ENCODE measurements at regions not wholly inside any gene's neighbourhood (a gene's known extent, or its start where the extent isn't known, plus 50 kb on each side); places are given as distances from the start of the nearest gene placed in this dataset.
A peak's percentile ranks its signal among the peaks of the same experiment; 100 is the strongest.

DNA sequence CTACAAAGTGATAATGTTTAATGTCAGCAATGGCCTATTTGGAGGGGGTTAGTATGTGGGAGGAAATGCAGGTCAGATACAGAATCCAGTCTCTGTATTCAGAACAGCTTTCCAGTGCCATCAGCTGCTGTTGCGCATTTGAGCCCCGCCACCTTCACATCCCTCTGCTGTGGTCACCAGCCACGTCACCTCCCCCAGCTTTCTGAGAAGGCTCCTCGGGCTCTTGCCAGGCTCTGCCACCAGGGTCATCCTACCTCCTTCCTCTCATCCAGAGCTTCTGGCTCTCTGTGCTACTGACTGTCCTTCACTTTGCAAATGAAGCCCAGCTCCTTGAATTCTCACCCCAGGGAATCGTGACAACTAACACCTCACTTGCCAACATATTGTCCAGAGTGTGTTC, 138.8 kb downstream of the PIK3R1 start:
- POLR2A ChIA-PET: no interaction called here
- TF ChIP-seq ZNF174 (tag by site-specific recombination; IDR thresholded peaks at IDR 0.05) (no peak), TCF7L2 (IDR thresholded peaks at IDR 0.05; ENCODE audit: borderline replicate concordance, low read depth, low read length) (no peak), ZNF341 (tag by site-specific recombination; IDR thresholded peaks at IDR 0.05; ENCODE audit: low read depth) (peak; percentile 34; the same call in 1 of the 2 replicates), ZNF677 (tag by site-specific recombination; IDR thresholded peaks at IDR 0.05) (no peak)

DNA sequence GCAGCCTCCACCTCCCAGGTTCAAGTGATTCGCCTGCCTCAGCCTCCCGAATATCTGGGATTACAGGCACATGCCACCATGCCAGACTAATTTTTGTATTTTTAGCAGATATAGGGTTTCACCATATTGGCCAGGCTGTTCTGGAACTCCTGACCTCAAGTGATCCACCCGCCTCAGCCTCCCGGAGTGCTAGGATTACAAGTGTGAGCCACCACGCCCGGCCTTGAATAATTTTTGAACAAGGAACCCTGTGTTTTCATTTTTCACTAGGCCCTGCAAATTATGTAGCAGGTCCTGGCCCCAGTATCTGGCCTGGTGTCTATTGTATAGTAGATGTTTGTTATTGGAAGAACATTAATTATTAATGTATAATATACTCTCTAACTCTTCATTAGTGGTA, 140.7 kb downstream of the PIK3R1 start:
- no peaks in the 10 kb centered on the region for H3K36me3 ChIP-seq (ENCODE audit: control insufficient read depth in 2 of 2, insufficient read depth in 1 of 2, low read length in 2 of 2)
- TF ChIP-seq ZFP3 (tag by site-specific recombination; IDR thresholded peaks at IDR 0.05; ENCODE audit: low read depth): no peak
- no peak for TF ChIP-seq ZNF585B (tag by site-specific recombination; IDR thresholded peaks at IDR 0.05)
- no peak for TF ChIP-seq KLF16 (tag by site-specific recombination; IDR thresholded peaks at IDR 0.05)
- TF ChIP-seq GLIS1 (tag by site-specific recombination; IDR thresholded peaks at IDR 0.05): no peak
- H3K4me3 ChIP-seq (ENCODE audit: low read depth, low read length): no peak overlapping the region
- CTCF ChIA-PET: no interaction called here
- POLR2A ChIA-PET: no interaction called here
- no peaks in the 10 kb centered on the region for H3K9me3 ChIP-seq (ENCODE audit: control insufficient read depth, insufficient read depth, low read depth, low read length)
- no peak overlapping the region for H3K27ac ChIP-seq (ENCODE audit: extremely low read depth, low read depth, low read length)
- no peaks in the 10 kb centered on the region for H3K4me1 ChIP-seq (ENCODE audit: control insufficient read depth, insufficient read depth, low read length)

More for the DNA sequence above, 138.8 kb downstream of the PIK3R1 start:
- H3K36me3 ChIP-seq (ENCODE audit: control insufficient read depth in 2 of 2, insufficient read depth in 1 of 2, low read length in 2 of 2): no peaks in the 10 kb centered on the region
- no peaks in the 10 kb centered on the region for H3K4me1 ChIP-seq (ENCODE audit: control insufficient read depth, insufficient read depth, low read length)
- no peak overlapping the region for H3K4me3 ChIP-seq (ENCODE audit: low read depth, low read length)
- no peaks in the 10 kb centered on the region for H3K9me3 ChIP-seq (ENCODE audit: control insufficient read depth, insufficient read depth, low read depth, low read length)
- CTCF ChIA-PET: no interaction called here
- H3K27ac ChIP-seq (ENCODE audit: extremely low read depth, low read depth, low read length): no peak overlapping the region

DNA sequence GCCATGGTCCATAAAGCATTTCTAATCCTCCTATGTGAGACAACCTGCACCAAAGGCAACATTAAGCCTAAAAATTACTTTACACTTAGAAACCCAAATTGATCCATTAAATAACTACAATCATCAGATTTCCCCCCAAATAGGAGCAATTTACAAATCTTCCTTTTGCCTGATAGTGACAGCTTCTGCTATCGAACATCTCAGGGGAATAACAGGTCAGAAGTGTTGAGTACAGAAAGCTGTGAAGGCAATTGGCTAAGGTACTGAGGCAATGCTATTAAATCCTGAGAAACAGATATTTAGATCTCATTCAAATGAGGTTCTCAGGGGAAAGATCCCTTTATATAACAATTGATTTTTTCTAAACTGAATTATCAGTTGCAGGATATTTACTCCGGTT, 141.1 kb downstream of the PIK3R1 start:
- TF ChIP-seq, protein P1, sequence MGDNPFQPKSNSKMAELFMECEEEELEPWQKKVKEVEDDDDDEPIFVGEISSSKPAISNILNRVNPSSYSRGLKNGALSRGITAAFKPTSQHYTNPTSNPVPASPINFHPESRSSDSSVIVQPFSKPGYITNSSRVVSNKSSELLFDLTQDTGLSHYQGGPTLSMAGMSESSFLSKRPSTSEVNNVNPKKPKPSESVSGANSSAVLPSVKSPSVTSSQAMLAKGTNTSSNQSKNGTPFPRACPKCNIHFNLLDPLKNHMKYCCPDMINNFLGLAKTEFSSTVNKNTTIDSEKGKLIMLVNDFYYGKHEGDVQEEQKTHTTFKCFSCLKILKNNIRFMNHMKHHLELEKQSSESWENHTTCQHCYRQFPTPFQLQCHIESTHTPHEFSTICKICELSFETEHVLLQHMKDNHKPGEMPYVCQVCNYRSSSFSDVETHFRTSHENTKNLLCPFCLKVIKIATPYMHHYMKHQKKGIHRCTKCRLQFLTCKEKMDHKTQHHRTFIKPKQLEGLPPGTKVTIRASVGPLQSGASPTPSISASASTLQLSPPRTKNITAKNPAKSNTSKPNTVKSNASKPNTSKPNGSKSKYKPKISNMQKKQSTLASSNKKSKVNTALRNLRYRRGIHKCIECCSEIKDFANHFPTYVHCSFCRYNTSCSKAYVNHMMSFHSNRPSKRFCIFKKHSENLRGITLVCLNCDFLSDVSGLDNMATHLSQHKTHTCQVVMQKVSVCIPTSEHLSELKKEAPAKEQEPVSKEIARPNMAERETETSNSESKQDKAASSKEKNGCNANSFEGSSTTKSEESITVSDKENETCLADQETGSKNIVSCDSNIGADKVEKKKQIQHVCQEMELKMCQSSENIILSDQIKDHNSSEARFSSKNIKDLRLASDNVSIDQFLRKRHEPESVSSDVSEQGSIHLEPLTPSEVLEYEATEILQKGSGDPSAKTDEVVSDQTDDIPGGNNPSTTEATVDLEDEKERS (tag by site-specific recombination; IDR thresholded peaks at IDR 0.05): no peak
- TF ChIP-seq ZNF677 (tag by site-specific recombination; IDR thresholded peaks at IDR 0.05): no peak
- TF ChIP-seq TRIM28 (IDR thresholded peaks at IDR 0.05; ENCODE audit: borderline replicate concordance, low read length): no peak
- TF ChIP-seq, protein P2, sequence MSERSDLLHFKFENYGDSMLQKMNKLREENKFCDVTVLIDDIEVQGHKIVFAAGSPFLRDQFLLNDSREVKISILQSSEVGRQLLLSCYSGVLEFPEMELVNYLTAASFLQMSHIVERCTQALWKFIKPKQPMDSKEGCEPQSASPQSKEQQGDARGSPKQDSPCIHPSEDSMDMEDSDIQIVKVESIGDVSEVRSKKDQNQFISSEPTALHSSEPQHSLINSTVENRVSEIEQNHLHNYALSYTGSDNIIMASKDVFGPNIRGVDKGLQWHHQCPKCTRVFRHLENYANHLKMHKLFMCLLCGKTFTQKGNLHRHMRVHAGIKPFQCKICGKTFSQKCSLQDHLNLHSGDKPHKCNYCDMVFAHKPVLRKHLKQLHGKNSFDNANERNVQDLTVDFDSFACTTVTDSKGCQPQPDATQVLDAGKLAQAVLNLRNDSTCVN (tag by site-specific recombination; optimal IDR thresholded peaks at IDR 0.05): no peak
- TF ChIP-seq ZNF658 (tag by site-specific recombination; IDR thresholded peaks at IDR 0.05): no peak
- no peak for TF ChIP-seq TCF7L2 (IDR thresholded peaks at IDR 0.05; ENCODE audit: borderline replicate concordance, low read depth, low read length)
- TF ChIP-seq OSR2 (tag by site-specific recombination; IDR thresholded peaks at IDR 0.05): no peak
- no peak for TF ChIP-seq ZNF514 (tag by site-specific recombination; IDR thresholded peaks at IDR 0.05)
- H3K27ac ChIP-seq (ENCODE audit: extremely low read depth, low read depth, low read length): no peak overlapping the region
- H3K4me1 ChIP-seq (ENCODE audit: control insufficient read depth, insufficient read depth, low read length): no peaks in the 10 kb centered on the region
- no peaks in the 10 kb centered on the region for H3K36me3 ChIP-seq (ENCODE audit: control insufficient read depth in 2 of 2, insufficient read depth in 1 of 2, low read length in 2 of 2)
- H3K9me3 ChIP-seq (ENCODE audit: control insufficient read depth, insufficient read depth, low read depth, low read length): no peaks in the 10 kb centered on the region
- ChIA-PET POLR2A (no interaction called here), CTCF (no interaction called here)
- no peak overlapping the region for H3K4me3 ChIP-seq (ENCODE audit: low read depth, low read length)

DNA sequence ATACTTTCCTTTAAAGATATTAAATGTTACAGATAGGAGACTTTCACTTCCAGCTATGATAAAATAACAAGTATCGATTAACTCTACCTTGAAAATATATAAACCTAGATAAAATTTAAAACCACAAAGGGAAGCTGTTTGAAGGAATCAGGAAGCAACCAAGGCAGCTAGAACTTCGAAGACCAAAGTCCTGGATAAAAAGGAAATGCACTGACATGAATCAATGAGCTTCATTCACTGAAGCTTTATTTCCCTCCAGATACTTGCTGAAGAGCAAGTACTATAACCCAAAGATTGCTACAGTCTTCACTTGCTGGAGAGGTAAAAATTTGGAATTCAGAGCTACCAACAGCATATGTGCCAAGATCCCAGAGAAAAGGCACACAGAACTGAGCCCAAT, 144.1 kb downstream of the PIK3R1 start:
- H3K27ac ChIP-seq (ENCODE audit: extremely low read depth, low read depth, low read length): no peak overlapping the region
- ChIA-PET POLR2A (no interaction called here), CTCF (interaction anchor here (1.1 to 1.3 kb wide), 2 partner anchors 73 to 301 kb away, joined by 3 to 5 read pairs; no protein-coding TSS in a partner anchor)
- no peaks in the 10 kb centered on the region for H3K9me3 ChIP-seq (ENCODE audit: control insufficient read depth, insufficient read depth, low read depth, low read length)
- H3K4me3 ChIP-seq (ENCODE audit: low read depth, low read length): no peak overlapping the region
- H3K36me3 ChIP-seq (ENCODE audit: control insufficient read depth in 2 of 2, insufficient read depth in 1 of 2, low read length in 2 of 2): no peaks in the 10 kb centered on the region
- H3K4me1 ChIP-seq (ENCODE audit: control insufficient read depth, insufficient read depth, low read length): no peaks in the 10 kb centered on the region
- no peak for TF ChIP-seq ZNF664 (tag by site-specific recombination; IDR thresholded peaks at IDR 0.05)
- no peak for TF ChIP-seq ZBTB7A (tag by site-specific recombination; IDR thresholded peaks at IDR 0.05; ENCODE audit: low read depth)
- TF ChIP-seq ZNF266 (tag by site-specific recombination; IDR thresholded peaks at IDR 0.05; ENCODE audit: low read depth): no peak
- TF ChIP-seq, protein P3, sequence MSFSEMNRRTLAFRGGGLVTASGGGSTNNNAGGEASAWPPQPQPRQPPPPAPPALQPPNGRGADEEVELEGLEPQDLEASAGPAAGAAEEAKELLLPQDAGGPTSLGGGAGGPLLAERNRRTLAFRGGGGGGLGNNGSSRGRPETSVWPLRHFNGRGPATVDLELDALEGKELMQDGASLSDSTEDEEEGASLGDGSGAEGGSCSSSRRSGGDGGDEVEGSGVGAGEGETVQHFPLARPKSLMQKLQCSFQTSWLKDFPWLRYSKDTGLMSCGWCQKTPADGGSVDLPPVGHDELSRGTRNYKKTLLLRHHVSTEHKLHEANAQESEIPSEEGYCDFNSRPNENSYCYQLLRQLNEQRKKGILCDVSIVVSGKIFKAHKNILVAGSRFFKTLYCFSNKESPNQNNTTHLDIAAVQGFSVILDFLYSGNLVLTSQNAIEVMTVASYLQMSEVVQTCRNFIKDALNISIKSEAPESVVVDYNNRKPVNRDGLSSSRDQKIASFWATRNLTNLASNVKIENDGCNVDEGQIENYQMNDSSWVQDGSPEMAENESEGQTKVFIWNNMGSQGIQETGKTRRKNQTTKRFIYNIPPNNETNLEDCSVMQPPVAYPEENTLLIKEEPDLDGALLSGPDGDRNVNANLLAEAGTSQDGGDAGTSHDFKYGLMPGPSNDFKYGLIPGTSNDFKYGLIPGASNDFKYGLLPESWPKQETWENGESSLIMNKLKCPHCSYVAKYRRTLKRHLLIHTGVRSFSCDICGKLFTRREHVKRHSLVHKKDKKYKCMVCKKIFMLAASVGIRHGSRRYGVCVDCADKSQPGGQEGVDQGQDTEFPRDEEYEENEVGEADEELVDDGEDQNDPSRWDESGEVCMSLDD (tag by site-specific recombination; IDR thresholded peaks at IDR 0.05): no peak
- TF ChIP-seq, protein P4, sequence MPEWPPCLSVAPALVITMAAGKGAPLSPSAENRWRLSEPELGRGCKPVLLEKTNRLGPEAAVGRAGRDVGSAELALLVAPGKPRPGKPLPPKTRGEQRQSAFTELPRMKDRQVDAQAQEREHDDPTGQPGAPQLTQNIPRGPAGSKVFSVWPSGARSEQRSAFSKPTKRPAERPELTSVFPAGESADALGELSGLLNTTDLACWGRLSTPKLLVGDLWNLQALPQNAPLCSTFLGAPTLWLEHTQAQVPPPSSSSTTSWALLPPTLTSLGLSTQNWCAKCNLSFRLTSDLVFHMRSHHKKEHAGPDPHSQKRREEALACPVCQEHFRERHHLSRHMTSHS (tag by site-specific recombination; IDR thresholded peaks at IDR 0.05): no peak
- TF ChIP-seq ZNF335 (tag by site-specific recombination; conservative IDR thresholded peaks at IDR 0.05): no peak
- TF ChIP-seq ZNF501 (tag by site-specific recombination; IDR thresholded peaks at IDR 0.05): no peak
